Uterus (tissue), 2 donors: ENCODE measurements at regions not wholly inside any gene's neighbourhood (a gene's known extent, or its start where the extent isn't known, plus 50 kb on each side); places are given as distances from the start of the nearest gene placed in this dataset.

Experiments used
- CTCF ChIP-seq, 4 experiments: fragments of 200-600 bp in 2 of 4; fragments of 450-650 bp in 2 of 4; sonication (generic) in 2 of 4; IDR thresholded peaks; one replicate each; pipeline ENCODE4 v1.5.1; 2016 to 2019; ENCODE audit warnings: antibody characterized with exemption in 4 of 4, mild to moderate bottlenecking in 2 of 4, moderate library complexity in 1 of 4
- POLR2A ChIP-seq, 2 donors: fragments of 450-650 bp; IDR thresholded peaks; one replicate each; pipeline ENCODE4 v1.6.1; 2016; ENCODE audit warnings: antibody characterized with exemption in 2 of 2, mild to moderate bottlenecking in 1 of 2, moderate library complexity in 1 of 2

GRCh38 chr11:109166441-109166840, 255.5 kb upstream of the C11orf87 start:
- TF ChIP-seq CTCF (IDR thresholded peaks at IDR 0.05) (no peak), POLR2A (IDR thresholded peaks at IDR 0.05) (no peak)
